DND-41 (cell line): ENCODE measurements at regions not wholly inside any gene's neighbourhood (a gene's known extent, or its start where the extent isn't known, plus 50 kb on each side); places are given as distances from the start of the nearest gene placed in this dataset.

ENCODE experiments used
- CTCF ChIP-seq: IDR thresholded peaks from 2 replicates; pipeline ENCODE4 v1.5.1; 2012; ENCODE audit warnings: borderline replicate concordance, low read length, moderate library complexity, mild to moderate bottlenecking; ENCODE audit not compliant: poor library complexity, severe bottlenecking; ENCODE audit errors: extremely low read depth
- EZH2 ChIP-seq: IDR thresholded peaks from 3 replicates; pipeline ENCODE4 v1.6.1; 2012; ENCODE audit warnings: borderline replicate concordance, low read depth, mild to moderate bottlenecking, moderate library complexity, low read length, inconsistent platforms; ENCODE audit not compliant: severe bottlenecking

DNA sequence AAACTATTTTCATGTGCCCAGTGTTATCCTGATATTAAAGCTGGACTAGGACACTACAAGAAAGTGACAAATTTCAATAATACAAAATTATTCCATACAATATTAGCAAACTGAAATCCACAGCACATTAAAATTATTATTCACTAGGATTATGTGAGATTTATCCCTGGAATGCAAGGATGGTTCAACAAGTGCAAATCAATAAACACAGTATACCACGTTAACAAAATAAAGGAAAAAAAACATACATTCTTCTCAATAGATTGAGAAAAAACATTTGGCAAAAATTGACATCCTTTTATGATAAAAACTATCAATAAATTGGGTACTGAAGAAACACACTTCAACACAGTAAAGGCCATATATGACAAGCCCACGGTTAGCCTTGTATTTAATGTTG lies 1758.2 kb upstream of the RAG2 start:
- no peak for TF ChIP-seq CTCF
- no peak for TF ChIP-seq EZH2
